Uterus (tissue), 3 donors: ENCODE measurements at regions not wholly inside any gene's neighbourhood (a gene's known extent, or its start where the extent isn't known, plus 50 kb on each side); places are given as distances from the start of the nearest gene placed in this dataset.

Source experiments
- DNase-seq, 2 donors: peaks; one replicate each; pipeline ENCODE4 v3.0.0-alpha.2; 2019 to 2020
- H3K27ac ChIP-seq, 2 donors: fragments of 200-600 bp; sonication (generic); 1 replicate in 1 of 2; 2 replicates in 1 of 2; pipeline ENCODE4 v1.5.1; 2016 to 2018
- H3K27me3 ChIP-seq, 2 donors: fragments of 200-600 bp; sonication (generic); one replicate each; pipeline ENCODE4 v1.5.1; 2018 to 2019; ENCODE audit warnings: control low read depth in 1 of 2
- H3K36me3 ChIP-seq, 2 donors: fragments of 200-600 bp; sonication (generic); one replicate each; pipeline ENCODE4 v1.5.1; 2019; ENCODE audit warnings: control low read depth in 1 of 2
- H3K4me1 ChIP-seq, 2 donors: fragments of 200-600 bp; sonication (generic); one replicate each; pipeline ENCODE4 v1.5.1; 2018 to 2019; ENCODE audit warnings: control low read depth in 1 of 2
- H3K4me3 ChIP-seq, 2 donors: fragments of 200-600 bp; sonication (generic); 1 replicate in 1 of 2; 2 replicates in 1 of 2; pipeline ENCODE4 v1.5.1; 2018 to 2019; ENCODE audit warnings: mild to moderate bottlenecking in 1 of 2
- H3K9me3 ChIP-seq, 2 donors: fragments of 200-600 bp; sonication (generic); one replicate each; pipeline ENCODE4 v1.5.1; 2019; ENCODE audit warnings: control low read depth in 1 of 2
- POLR2A ChIP-seq, 2 donors: fragments of 450-650 bp; IDR thresholded peaks; one replicate each; pipeline ENCODE4 v1.6.1; 2016; ENCODE audit warnings: antibody characterized with exemption in 2 of 2, mild to moderate bottlenecking in 1 of 2, moderate library complexity in 1 of 2
- intact Hi-C: fragments of 100-400 bp; cut with DNase I; formaldehyde crosslinking; loops from one replicate; pipeline ENCODE4 v1.15.1; 2023; ENCODE audit warnings: low total_unique reads
- TF ChIP-seq, protein P1 (sequence below), 4 experiments: fragments of 200-600 bp in 2 of 4; fragments of 450-650 bp in 2 of 4; sonication (generic) in 2 of 4; IDR thresholded peaks; one replicate each; pipeline ENCODE4 v1.5.1; 2016 to 2019; ENCODE audit warnings: antibody characterized with exemption in 4 of 4, mild to moderate bottlenecking in 2 of 4, moderate library complexity in 1 of 4
- donor health status: DM: yes; HTN: yes; CAD: no.

DNA sequence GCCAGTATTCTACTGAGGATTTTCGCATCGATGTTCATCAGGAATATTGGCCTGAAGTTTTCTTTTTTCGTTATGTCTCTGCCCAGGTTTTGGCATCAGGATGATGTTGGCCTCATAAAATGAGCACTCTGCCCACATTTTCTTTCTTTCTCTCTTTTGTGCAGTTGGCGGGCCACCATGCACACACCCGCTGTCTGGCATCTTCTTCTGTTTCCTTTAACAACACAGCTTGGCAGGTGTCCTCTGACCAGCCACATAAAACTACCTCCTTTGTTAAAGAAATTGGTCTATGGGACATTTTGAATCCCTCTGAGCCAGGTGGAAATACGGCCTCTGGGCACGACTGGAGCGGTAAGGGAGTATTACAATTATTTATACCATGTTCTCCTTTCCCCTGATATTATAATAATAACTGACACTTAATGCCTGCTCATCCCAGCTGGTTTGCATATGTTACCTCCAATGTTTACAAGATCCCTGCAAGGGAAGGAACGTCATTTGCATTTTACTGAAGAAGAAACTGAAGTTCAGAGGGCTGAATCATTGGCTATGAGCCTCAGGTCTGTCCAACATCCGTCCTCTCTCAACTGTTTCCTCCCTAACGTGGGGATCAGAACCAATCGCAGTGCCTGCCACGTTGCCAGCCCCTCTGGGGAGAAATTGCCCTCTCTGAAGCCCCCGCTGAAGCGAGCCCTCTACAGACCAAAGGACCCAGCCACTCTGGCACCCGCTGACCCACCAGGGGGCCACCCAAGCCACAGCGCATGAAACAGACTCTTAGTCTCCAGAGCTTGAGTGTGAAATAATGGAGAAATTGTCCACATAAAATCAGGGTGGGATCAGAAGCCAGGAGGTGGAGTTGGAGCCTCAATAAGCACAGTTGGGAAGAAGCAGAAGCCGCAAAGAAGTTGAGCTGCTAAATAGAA, 125.0 kb upstream of the FOXK1 start:
- intact Hi-C loops, result no loop called here
- Histone ChIP-seq H3K9me3 (no peaks in the 10 kb centered on the region), H3K36me3 (no peaks in the 10 kb centered on the region), H3K27ac (no peak overlapping the region), H3K4me1 (no peaks in the 10 kb centered on the region), H3K4me3 (no peak overlapping the region), H3K27me3 (no peaks in the 10 kb centered on the region)
- TF ChIP-seq, protein P1, sequence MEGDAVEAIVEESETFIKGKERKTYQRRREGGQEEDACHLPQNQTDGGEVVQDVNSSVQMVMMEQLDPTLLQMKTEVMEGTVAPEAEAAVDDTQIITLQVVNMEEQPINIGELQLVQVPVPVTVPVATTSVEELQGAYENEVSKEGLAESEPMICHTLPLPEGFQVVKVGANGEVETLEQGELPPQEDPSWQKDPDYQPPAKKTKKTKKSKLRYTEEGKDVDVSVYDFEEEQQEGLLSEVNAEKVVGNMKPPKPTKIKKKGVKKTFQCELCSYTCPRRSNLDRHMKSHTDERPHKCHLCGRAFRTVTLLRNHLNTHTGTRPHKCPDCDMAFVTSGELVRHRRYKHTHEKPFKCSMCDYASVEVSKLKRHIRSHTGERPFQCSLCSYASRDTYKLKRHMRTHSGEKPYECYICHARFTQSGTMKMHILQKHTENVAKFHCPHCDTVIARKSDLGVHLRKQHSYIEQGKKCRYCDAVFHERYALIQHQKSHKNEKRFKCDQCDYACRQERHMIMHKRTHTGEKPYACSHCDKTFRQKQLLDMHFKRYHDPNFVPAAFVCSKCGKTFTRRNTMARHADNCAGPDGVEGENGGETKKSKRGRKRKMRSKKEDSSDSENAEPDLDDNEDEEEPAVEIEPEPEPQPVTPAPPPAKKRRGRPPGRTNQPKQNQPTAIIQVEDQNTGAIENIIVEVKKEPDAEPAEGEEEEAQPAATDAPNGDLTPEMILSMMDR (IDR thresholded peaks at IDR 0.05), result no peak
- no peak for TF ChIP-seq POLR2A (IDR thresholded peaks at IDR 0.05)
- DNase-seq, result no peak

DNA sequence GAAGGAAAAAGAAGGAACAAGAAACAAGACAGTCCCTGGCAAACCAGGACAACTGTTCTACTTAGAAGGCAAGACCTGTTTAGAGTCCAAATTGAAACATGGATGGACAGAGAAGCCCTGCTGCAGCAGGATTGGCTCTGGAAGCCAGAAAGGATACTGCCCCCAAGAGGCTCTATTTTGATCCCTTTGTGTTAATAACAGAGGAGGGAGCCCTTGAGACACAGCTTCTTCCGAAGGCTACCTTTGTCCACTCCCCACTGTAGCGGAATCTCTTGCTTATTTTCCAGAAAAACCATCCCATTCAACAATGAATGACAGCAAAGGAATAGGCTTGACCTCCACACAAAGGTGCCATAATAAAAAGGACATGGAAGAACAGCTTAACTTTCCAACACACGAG, 120.3 kb upstream of the FOXK1 start:
- Histone ChIP-seq H3K27me3 (no peaks in the 10 kb centered on the region), H3K4me3 (no peak overlapping the region), H3K4me1 (no peaks in the 10 kb centered on the region), H3K36me3 (no peaks in the 10 kb centered on the region), H3K27ac (no peak overlapping the region), H3K9me3 (no peaks in the 10 kb centered on the region)
- intact Hi-C loops, result no loop called here
- no peak for DNase-seq
- TF ChIP-seq, protein P1 (IDR thresholded peaks at IDR 0.05), result no peak
- no peak for TF ChIP-seq POLR2A (IDR thresholded peaks at IDR 0.05)

DNA sequence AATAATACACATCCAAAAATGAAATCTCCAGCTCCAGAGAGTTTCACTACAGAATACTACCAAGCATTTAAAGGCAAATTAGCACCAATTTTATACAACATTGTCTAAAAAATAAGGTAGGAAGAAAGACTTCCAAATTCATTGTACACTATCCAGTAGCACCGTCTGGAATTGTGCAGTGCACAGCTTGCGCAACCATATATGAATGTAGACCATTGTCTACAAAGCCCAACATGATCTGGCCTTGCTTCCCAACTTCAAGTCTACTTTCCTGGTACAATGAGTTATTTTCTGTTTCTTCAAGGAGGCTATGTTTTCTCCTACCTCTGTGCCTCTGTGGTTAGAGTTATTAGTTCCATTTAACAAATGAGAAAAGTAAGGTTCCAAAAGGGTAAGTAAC, 115.4 kb upstream of the FOXK1 start:
- no peak for DNase-seq
- Histone ChIP-seq H3K36me3 (no peaks in the 10 kb centered on the region), H3K27me3 (no peaks in the 10 kb centered on the region), H3K4me3 (no peak overlapping the region), H3K27ac (no peak overlapping the region), H3K4me1 (no peaks in the 10 kb centered on the region), H3K9me3 (no peaks in the 10 kb centered on the region)
- intact Hi-C loops, result no loop called here
- TF ChIP-seq POLR2A (IDR thresholded peaks at IDR 0.05), result no peak
- TF ChIP-seq, protein P1 (IDR thresholded peaks at IDR 0.05), result no peak

DNA sequence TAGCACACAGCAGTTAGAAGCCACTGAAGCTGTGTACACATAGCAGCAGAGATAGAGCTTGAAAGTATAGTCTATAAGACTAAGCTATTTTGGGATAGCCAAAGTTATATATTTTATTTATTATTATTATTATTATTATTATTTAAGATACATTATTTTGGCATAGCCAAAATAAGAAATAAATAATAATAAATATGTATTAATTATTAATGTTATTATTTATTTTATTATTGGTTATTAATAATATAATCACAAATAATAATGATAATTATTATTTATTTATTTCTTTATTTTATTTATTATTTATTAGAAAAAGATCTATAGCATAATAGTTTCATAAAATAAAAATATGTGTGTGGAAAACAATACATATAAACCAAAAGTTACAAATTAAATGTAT, 107.2 kb upstream of the FOXK1 start:
- no peak for DNase-seq
- intact Hi-C loops, result no loop called here
- Histone ChIP-seq H3K27me3 (no peaks in the 10 kb centered on the region), H3K36me3 (no peaks in the 10 kb centered on the region), H3K4me1 (no peaks in the 10 kb centered on the region), H3K4me3 (no peak overlapping the region), H3K9me3 (no peaks in the 10 kb centered on the region), H3K27ac (no peak overlapping the region)
- no peak for TF ChIP-seq POLR2A (IDR thresholded peaks at IDR 0.05)
- TF ChIP-seq, protein P1 (IDR thresholded peaks at IDR 0.05), result no peak

DNA sequence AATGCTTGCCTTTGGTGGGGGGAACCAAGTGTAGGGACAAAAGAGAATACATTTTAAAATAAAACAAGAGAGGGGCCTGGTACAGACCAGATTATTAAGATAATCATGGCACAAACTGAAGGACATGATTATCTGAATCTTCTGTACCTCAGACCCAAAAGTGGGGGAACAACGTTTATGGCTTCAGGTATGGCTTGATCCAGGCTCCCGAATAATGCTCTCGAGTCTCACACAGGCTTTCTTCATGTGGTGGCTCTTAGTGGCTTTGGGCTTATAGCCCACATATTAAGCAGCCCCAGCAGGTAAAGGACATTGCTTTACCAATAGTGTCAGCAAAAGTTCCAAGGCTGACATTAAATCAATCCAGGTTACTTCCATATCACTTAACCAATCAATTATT, 106.8 kb upstream of the FOXK1 start:
- DNase-seq, result no peak
- Histone ChIP-seq H3K4me3 (no peak overlapping the region), H3K4me1 (no peaks in the 10 kb centered on the region), H3K27me3 (no peaks in the 10 kb centered on the region), H3K27ac (no peak overlapping the region), H3K9me3 (no peaks in the 10 kb centered on the region), H3K36me3 (no peaks in the 10 kb centered on the region)
- intact Hi-C loops, result no loop called here
- TF ChIP-seq, protein P1 (IDR thresholded peaks at IDR 0.05), result no peak
- no peak for TF ChIP-seq POLR2A (IDR thresholded peaks at IDR 0.05)
